Lung (tissue), 11 donors: ENCODE measurements at regions not wholly inside any gene's neighbourhood (a gene's known extent, or its start where the extent isn't known, plus 50 kb on each side); places are given as distances from the start of the nearest gene placed in this dataset.
"Not testable (repeated sequence)": the region's sequence is repeated elsewhere in the genome, so short reads cannot be mapped to it uniquely, and the experiment has no call there.

ENCODE experiments used
- ATAC-seq: fragments of 200-7000 bp; cut with Tn5 transposase; one replicate; pipeline ENCODE4 v1.9.1; 2020; ENCODE audit warnings: moderate number of reproducible peaks; ENCODE audit not compliant: insufficient read depth, low FRiP score
- DNase-seq, 3 donors: peaks; one replicate each; pipeline ENCODE4 v3.0.0-alpha.2; 2013 to 2017
- H3K27ac ChIP-seq, 2 donors: one replicate each; pipeline ENCODE4 v1.5.1; 2013; ENCODE audit warnings: mild to moderate bottlenecking in 2 of 2, moderate library complexity in 2 of 2, control low read depth in 1 of 2, inconsistent platforms in 1 of 2, low read depth in 1 of 2, low read length in 1 of 2
- H3K27me3 ChIP-seq, 3 donors: one replicate each; pipeline ENCODE4 v1.5.1; 2013; ENCODE audit warnings: low read length in 2 of 3; ENCODE audit not compliant: control insufficient read depth in 3 of 3, insufficient read depth in 3 of 3
- H3K36me3 ChIP-seq, 4 donors: one replicate each; pipeline ENCODE4 v1.5.1; 2013; ENCODE audit warnings: low read length in 4 of 4, mild to moderate bottlenecking in 1 of 4, moderate library complexity in 1 of 4; ENCODE audit not compliant: control insufficient read depth in 4 of 4, insufficient read depth in 4 of 4
- H3K4me1 ChIP-seq, 5 donors: one replicate each; pipeline ENCODE4 v1.5.1; 2013; ENCODE audit warnings: low read length in 5 of 5, mild to moderate bottlenecking in 2 of 5, moderate library complexity in 1 of 5; ENCODE audit not compliant: control insufficient read depth in 5 of 5, insufficient read depth in 5 of 5
- H3K4me3 ChIP-seq: one replicate; pipeline ENCODE4 v1.5.1; 2013; ENCODE audit warnings: mild to moderate bottlenecking, control low read depth, moderate library complexity
- H3K9ac ChIP-seq, 2 donors: one replicate each; pipeline ENCODE4 v1.5.1; 2013; ENCODE audit warnings: low read length in 2 of 2, control low read depth in 1 of 2; ENCODE audit not compliant: insufficient read depth in 1 of 2
- H3K9me3 ChIP-seq, 4 donors: one replicate each; pipeline ENCODE4 v1.5.1; 2013; ENCODE audit warnings: low read length in 3 of 4, mild to moderate bottlenecking in 1 of 4, moderate library complexity in 1 of 4; ENCODE audit not compliant: control insufficient read depth in 4 of 4, insufficient read depth in 3 of 4
- WGBS, 2 donors: extraction: QIAGEN DNeasy Blood & Tissue Kit; methylation state at CpG; one replicate each; pipeline ENCODE4 v1.1.7; 2013; 5-methylcytosine and 5-hydroxymethylcytosine counted together
- TF ChIP-seq, protein P1 (sequence below): IDR thresholded peaks from 2 replicates; pipeline ENCODE4 v1.5.1; 2012; ENCODE audit warnings: mild to moderate bottlenecking; ENCODE audit errors: control extremely low read depth, extremely low read depth
- donor health status: control.
- donor health status: control.
- donor health status: Bipolar disorder and iron deficiency.
- donor health status: healthy.
- donor health status: DM: yes; HTN: yes; CAD: no.

DNA sequence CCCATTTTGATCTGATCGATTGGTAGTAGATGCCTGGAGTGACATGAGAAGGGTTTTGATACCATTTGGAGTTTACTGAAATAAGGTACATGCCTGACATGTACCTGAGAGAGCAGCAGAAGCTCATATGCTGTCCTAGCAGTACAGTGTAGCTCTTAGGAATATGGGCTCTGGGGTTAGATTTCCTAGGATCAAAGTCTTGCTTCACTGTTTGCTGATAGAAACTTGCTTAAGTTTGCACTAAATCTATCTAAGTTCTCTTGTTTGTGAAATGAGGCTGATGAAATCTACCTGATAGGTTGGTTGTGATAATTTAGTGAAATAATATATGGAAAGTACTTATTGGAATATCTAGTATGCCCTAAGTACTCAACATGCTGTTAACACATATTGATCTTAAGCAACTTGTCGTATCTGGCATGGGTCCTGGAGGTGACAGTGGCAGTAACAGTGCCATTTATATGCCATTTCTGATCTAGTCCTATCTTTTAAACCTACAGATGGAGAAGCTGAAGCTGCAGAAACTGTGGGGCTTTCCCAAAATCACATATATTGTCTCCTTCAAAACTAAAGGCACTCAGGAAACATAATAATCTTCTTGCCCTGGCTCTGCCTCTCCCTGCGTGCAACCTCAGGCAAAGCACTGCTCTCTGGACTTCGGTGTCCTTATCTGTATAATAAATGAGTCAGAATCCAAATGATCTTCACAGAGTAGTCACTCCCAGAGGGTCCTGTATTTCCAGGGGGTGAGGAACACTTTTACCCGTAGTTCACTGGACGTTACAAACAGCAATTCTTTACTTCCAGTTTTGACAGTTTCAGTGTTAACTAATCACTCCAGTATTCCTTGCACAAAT is 223.6 kb upstream of the SETMAR start:
- ATAC-seq (no peak), DNase-seq (no peak)
- Histone ChIP-seq H3K36me3 (no peaks in the 10 kb centered on the region), H3K4me3 (no peak overlapping the region), H3K27ac (no peak overlapping the region), H3K9ac (no peak overlapping the region), H3K4me1 (peaks cover 0 to 1% (median 0%) of the 10 kb centered on the region in 5 donors), H3K27me3 (no peaks in the 10 kb centered on the region), H3K9me3 (no peaks in the 10 kb centered on the region)
- TF ChIP-seq, protein P1, sequence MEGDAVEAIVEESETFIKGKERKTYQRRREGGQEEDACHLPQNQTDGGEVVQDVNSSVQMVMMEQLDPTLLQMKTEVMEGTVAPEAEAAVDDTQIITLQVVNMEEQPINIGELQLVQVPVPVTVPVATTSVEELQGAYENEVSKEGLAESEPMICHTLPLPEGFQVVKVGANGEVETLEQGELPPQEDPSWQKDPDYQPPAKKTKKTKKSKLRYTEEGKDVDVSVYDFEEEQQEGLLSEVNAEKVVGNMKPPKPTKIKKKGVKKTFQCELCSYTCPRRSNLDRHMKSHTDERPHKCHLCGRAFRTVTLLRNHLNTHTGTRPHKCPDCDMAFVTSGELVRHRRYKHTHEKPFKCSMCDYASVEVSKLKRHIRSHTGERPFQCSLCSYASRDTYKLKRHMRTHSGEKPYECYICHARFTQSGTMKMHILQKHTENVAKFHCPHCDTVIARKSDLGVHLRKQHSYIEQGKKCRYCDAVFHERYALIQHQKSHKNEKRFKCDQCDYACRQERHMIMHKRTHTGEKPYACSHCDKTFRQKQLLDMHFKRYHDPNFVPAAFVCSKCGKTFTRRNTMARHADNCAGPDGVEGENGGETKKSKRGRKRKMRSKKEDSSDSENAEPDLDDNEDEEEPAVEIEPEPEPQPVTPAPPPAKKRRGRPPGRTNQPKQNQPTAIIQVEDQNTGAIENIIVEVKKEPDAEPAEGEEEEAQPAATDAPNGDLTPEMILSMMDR, result no peak
- 54 to 67% methylated on average over 6 of the region's 6 CpGs for WGBS, 2 donors

DNA sequence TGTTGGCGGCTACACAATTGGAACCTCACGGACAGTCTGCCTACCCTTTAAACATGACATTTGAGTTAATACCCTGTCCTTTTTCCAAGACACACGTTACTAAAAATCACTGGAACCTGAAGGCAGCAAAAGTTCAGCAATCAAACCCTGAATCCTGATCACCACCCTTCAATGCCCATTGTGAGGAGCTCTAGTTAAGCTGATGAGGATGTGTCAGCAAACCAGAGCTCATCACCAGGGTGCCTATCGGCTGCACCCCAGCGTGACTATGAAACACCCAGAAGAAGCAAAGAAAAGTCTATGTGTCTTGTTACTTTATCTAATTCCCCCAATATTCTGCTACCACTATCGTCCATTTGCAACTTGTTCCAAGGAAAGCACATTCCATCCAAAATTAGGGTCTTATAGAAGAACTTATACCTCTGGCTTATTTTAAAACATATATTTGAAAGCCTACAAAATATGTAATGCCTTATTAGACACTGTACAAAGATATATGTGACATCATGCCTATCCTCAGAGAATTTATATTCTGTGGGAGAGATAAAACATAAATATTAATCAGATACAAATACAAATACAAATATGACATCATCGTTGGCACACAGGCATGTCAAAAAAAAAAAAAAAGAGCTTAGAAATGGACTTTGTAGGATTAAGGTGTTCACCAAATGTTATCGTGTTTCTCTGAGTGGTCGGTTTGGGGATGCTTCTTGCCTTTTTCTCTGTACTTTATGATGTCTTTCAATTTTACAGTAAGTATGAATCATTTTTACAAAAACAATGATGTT is 219.7 kb upstream of the SETMAR start:
- Histone ChIP-seq H3K27ac (no peak overlapping the region), H3K9ac (no peak overlapping the region), H3K9me3 (no peaks in the 10 kb centered on the region), H3K36me3 (no peaks in the 10 kb centered on the region), H3K27me3 (no peaks in the 10 kb centered on the region), H3K4me1 (peaks cover 0 to 1% (median 0%) of the 10 kb centered on the region in 5 donors), H3K4me3 (no peak overlapping the region)
- no peak for ATAC-seq
- 89 to 93% methylated on average over 9 of the region's 9 CpGs for WGBS, 2 donors
- no peak for DNase-seq
- TF ChIP-seq, protein P1, result no peak

DNA sequence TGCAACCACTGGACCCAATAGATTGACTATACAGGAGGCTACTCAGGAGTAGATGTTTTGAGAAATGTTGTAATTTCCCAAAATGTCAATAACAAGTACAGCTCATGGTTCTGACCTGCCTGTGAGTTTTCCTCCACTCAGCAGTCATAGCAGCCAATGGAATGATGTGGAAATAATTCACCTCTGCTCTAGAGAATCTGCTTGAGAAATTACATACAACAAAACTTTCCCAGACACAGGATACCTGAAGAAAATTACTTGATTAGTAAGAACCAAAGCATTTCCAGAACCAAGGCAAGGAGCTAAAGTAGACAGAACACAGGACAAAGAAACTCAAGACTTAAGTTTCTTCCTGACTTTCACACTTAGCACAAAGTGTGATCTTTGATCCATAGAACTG is 218.9 kb upstream of the SETMAR start:
- no peak for ATAC-seq
- Histone ChIP-seq H3K27me3 (no peaks in the 10 kb centered on the region), H3K27ac (no peak overlapping the region), H3K36me3 (no peaks in the 10 kb centered on the region), H3K4me3 (no peak overlapping the region), H3K9me3 (no peaks in the 10 kb centered on the region), H3K4me1 (peaks cover 0 to 1% (median 0%) of the 10 kb centered on the region in 5 donors), H3K9ac (no peak overlapping the region)
- TF ChIP-seq, protein P1, result no peak
- DNase-seq, result no peak

DNA sequence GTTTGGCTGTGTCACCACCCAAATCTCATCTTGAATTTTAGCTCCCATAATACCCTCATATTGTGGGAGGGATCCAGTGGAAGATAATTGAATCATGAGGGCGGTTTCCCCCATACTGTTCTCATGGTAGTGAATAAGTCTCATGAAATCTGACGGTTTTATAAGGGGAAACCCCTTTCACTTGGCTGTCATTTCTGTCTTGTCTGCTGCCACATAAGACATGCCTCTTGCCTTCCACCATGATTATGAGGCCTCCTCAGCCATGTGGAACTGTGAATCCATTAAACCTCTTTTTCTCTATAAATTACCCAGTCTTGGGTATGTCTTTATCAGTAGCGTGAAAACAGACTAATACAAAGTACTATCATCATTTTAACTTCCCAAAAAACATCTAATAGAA is 216.5 kb upstream of the SETMAR start:
- H3K4me1 ChIP-seq, ATAC-seq, H3K27ac ChIP-seq, H3K9me3 ChIP-seq, DNase-seq, H3K27me3 ChIP-seq, H3K36me3 ChIP-seq, H3K9ac ChIP-seq, H3K4me3 ChIP-seq: not testable (repeated sequence)
- 91 to 94% methylated on average over 3 of the region's 3 CpGs for WGBS, 2 donors
